T-helper 2 cell treated with Interferon-gamma antibody and Interleukin-4, amounts not matched to agents 5 μg/mL and 100 μg/mL, for 36 hours (primary cell): ENCODE measurements at regions not wholly inside any gene's neighbourhood (a gene's known extent, or its start where the extent isn't known, plus 50 kb on each side); places are given as distances from the start of the nearest gene placed in this dataset.

Experiments
- DNase-seq: peaks from one replicate; pipeline ENCODE4 v3.0.0; 2021; ENCODE audit warnings: low spot score
- H3K27ac Mint-ChIP-seq: one replicate; pipeline ENCODE4 v1.8.0; 2021; ENCODE audit warnings: mild to moderate bottlenecking, mixed read lengths
- H3K27me3 Mint-ChIP-seq: one replicate; pipeline ENCODE4 v1.8.0; 2021; ENCODE audit warnings: low read depth, mixed read lengths
- H3K36me3 Mint-ChIP-seq: one replicate; pipeline ENCODE4 v1.8.0; 2021; ENCODE audit warnings: low read depth, mixed read lengths
- H3K4me1 Mint-ChIP-seq: one replicate; pipeline ENCODE4 v1.8.0; 2021; ENCODE audit warnings: low read depth, mixed read lengths
- H3K4me3 Mint-ChIP-seq: one replicate; pipeline ENCODE4 v1.8.0; 2022; ENCODE audit warnings: mild to moderate bottlenecking, moderate library complexity, mixed read lengths
- H3K9me3 Mint-ChIP-seq: one replicate; pipeline ENCODE4 v1.8.0; 2021; ENCODE audit warnings: mixed read lengths

DNA sequence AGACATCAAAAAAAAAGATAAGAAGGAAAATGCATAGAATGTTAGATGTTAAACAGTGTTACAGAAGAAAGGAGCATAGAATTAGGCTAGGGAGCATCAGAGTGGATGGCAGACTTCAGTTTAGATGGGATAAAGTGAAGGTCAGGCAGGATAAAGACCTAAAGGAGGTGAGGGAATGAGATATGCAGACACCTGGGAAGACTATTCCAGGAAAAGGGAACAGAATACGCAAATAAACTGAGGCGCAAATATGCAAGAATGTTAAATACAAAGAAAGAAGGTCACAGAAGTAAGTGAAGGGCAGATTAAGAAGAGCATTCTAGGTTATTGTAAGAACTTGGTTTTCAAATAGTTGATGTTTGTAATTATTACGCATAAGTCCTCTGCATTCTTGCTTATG is 116.3 kb upstream of the REG3A start:
- peaks cover 35% of the 10 kb centered on the region for H3K9me3 Mint-ChIP-seq
- no peak overlapping the region for H3K27ac Mint-ChIP-seq
- no peak overlapping the region for H3K4me3 Mint-ChIP-seq
- H3K4me1 Mint-ChIP-seq = no peaks in the 10 kb centered on the region
- H3K27me3 Mint-ChIP-seq = no peaks in the 10 kb centered on the region
- no peak for DNase-seq
- H3K36me3 Mint-ChIP-seq = no peaks in the 10 kb centered on the region

DNA sequence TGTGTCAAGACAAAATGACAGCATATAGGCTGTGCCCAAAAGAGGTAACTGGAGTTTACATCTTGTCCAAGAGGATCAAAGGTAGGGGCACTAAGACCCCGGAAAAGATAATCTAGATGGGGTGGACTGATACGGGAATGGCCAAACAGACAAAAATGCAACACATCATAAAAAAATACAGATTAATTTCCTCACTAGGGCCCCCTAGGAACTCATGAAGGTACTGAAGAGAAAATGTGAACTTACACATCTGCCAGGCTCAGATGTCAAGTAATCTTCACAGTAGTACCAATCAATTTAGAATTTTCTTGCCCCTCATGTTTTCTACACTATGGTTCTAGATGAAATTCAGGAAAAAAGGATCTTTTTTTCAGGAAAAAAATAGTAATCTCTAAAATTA is 115.6 kb upstream of the REG3A start:
- no peak overlapping the region for H3K27ac Mint-ChIP-seq
- no peaks in the 10 kb centered on the region for H3K4me1 Mint-ChIP-seq
- H3K27me3 Mint-ChIP-seq = no peaks in the 10 kb centered on the region
- DNase-seq = no peak
- peaks cover 41% of the 10 kb centered on the region for H3K9me3 Mint-ChIP-seq
- no peaks in the 10 kb centered on the region for H3K36me3 Mint-ChIP-seq
- no peak overlapping the region for H3K4me3 Mint-ChIP-seq

DNA sequence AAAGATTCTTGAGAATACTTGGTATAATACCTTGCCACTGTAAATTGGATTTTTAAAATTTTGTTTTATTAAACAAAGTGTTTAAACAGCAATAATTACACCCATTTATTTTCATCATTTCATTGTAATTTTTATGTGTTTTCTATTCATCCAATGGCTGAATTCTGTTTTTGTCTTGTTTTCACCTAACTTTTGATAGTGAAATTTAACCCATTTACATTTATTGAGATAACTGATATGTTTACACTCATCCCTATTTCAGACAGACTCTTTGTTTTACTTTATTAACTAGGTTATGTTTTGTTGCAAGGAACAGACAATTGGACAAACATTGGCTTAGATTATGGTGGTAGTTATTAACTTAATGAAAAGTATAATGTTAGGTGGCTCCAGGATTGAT is 113.1 kb upstream of the REG3A start:
- no peak overlapping the region for H3K4me3 Mint-ChIP-seq
- no peak for DNase-seq
- H3K27me3 Mint-ChIP-seq = no peaks in the 10 kb centered on the region
- H3K27ac Mint-ChIP-seq = no peak overlapping the region
- no peaks in the 10 kb centered on the region for H3K4me1 Mint-ChIP-seq
- H3K9me3 Mint-ChIP-seq = peaks cover 41% of the 10 kb centered on the region
- H3K36me3 Mint-ChIP-seq = no peaks in the 10 kb centered on the region

DNA sequence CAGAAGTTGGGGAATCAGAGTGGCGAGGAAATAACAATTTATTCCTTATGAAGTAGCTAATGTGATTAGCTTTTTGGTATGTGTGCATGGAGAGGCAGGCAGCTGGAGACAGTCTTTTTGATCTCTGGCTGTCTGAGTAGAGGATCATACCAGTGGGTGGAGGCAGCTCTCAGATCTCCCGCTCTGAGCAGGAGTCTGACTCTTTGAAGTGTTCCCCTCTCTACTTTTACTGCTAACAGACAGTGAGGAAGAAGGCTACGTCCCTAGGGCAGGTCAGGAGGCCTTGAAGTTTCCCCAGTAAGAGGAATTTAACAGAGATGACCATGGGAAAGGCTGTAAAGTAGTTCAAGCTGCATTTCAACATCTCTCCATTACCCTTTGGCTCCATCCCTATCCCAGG is 111.9 kb upstream of the REG3A start:
- Mint-ChIP-seq H3K4me3 (no peak overlapping the region), H3K36me3 (no peaks in the 10 kb centered on the region), H3K27ac (no peak overlapping the region), H3K27me3 (no peaks in the 10 kb centered on the region), H3K9me3 (peaks cover 38% of the 10 kb centered on the region), H3K4me1 (no peaks in the 10 kb centered on the region)
- DNase-seq = no peak

DNA sequence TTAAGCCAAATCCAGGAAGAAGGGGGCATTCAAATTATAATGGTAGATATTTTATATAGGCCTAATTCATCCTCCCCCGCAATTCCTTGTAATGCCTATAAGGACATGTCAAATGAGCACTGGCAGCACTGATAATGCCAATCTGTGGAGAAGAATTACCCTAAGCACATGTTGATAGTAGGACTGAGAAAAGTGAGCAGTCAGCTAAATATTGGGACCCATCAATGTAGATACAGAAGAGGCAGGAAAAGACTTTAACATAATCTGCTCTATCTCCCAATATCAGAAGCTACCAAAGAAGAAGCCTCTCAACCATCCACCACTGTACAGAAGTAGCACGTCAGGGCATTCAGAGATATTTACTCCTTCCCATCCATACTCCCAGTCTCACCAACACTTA is 101.3 kb upstream of the REG3A start:
- no peaks in the 10 kb centered on the region for H3K36me3 Mint-ChIP-seq
- no peaks in the 10 kb centered on the region for H3K27me3 Mint-ChIP-seq
- H3K9me3 Mint-ChIP-seq = peaks cover 13% of the 10 kb centered on the region
- H3K4me1 Mint-ChIP-seq = no peaks in the 10 kb centered on the region
- no peak overlapping the region for H3K4me3 Mint-ChIP-seq
- no peak for DNase-seq
- H3K27ac Mint-ChIP-seq = no peak overlapping the region

DNA sequence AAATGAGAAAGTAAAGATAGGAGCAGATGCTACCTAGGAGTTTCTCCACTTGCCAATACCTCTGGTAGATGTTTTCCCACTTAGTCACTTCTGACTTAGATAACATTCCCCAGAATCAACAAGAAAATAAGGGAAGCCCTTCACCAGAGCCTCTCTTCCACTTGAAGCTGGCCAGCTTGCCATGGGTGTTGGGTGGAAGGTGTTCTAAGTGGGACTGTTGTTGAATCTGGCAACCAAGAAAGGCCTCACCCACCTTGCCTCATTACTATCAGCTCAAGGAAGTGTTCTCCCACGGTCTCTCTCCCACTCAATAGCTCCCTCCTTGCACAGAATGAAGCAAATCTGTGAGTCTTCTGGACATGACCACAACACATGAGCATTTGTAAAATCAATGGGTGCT is 100.4 kb upstream of the REG3A start:
- Mint-ChIP-seq H3K36me3 (no peaks in the 10 kb centered on the region), H3K9me3 (peaks cover 13% of the 10 kb centered on the region), H3K4me1 (no peaks in the 10 kb centered on the region), H3K27me3 (no peaks in the 10 kb centered on the region), H3K4me3 (no peak overlapping the region), H3K27ac (no peak overlapping the region)
- DNase-seq = no peak

DNA sequence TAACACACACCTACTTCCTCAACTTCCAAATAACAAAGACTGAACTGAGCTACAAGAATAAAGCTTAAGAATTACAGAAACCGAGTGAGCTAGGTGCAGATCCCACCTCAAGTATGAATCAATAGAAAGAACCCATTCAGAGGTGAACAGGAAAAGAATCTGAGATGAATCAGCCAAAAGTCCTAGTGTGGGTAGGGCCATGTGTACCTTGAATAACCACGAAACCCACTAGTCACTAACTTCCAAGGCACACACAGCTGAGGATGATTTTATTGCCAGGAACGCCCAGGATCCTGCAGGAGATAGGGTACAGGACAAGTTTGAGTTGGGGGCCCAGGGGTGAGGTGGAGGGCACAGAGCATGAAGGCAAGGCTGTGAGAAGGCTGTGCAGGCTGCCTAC is 99.7 kb upstream of the REG3A start:
- Mint-ChIP-seq H3K27me3 (no peaks in the 10 kb centered on the region), H3K4me3 (no peak overlapping the region), H3K27ac (no peak overlapping the region), H3K4me1 (no peaks in the 10 kb centered on the region), H3K9me3 (peaks cover 13% of the 10 kb centered on the region), H3K36me3 (no peaks in the 10 kb centered on the region)
- DNase-seq = no peak

DNA sequence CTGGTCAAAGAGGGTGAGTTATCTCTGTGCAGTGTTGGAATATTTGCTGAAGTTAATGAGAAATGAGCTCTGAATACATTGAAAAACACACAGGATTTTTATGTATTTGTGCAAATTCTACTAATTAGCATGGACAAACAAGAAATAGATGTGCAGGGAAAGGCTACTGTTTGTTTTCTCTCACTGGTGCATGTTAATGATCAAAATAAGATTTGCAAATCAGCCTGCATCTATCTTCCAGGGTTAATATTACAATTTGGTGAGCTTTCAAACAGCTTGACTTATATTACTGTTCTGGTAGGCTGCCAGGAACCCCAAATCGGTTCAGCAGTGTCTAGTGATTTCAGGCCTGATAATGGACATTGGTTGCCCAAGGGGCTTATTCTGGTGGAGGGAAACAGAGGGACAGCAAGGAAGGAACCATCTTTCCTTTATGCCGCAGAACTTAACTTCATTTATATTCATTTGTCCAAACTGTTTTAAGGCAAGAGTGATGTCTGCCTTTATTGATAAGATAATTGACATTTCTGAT is 93.8 kb upstream of the REG3A start:
- Mint-ChIP-seq H3K36me3 (no peaks in the 10 kb centered on the region), H3K4me1 (no peaks in the 10 kb centered on the region), H3K27me3 (no peaks in the 10 kb centered on the region), H3K4me3 (no peak overlapping the region), H3K27ac (no peak overlapping the region), H3K9me3 (peaks cover 2% of the 10 kb centered on the region)
- DNase-seq = no peak

DNA sequence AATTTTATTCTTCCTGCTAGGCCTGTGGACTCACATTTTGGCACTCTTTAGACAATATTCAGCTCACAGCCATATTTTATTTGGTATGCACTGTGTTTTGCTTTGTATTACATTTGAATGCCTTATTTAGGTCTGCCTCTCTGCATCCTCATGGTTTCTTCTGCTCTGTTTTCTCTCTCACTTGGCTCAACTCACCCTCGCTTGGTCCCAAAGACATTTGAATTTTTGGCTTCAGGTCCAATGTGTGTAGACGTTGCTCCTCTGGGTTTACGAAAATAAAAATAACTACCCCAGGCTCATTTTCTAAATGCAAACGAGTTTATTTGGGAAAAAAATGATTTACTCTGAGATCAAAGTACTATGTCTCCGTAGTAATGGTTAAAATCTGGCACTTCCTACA is 91.1 kb upstream of the REG3A start:
- no peak for DNase-seq

DNA sequence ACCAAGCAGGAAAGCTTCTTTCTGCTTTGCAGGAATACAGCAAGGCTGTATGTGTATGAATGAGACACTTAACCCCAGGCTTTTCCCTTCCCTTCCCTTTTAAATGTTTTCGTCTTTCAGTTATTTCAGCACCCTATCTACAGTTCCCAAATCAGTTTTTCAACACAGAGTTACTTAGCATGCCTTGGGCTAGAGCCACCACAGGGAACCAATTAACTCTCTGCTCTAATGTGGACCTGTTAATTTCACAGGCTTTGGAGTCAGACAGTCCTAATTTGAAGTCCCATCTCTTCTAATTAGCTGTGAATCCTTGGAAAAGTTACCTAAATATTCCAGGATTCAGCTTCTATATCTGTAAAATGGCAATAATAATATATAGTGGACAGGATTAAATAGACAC is 89.2 kb upstream of the REG3A start:
- peaks cover 4% of the 10 kb centered on the region for H3K9me3 Mint-ChIP-seq
- H3K4me3 Mint-ChIP-seq = no peak overlapping the region
- H3K27me3 Mint-ChIP-seq = no peaks in the 10 kb centered on the region
- no peak overlapping the region for H3K27ac Mint-ChIP-seq
- no peaks in the 10 kb centered on the region for H3K36me3 Mint-ChIP-seq
- no peaks in the 10 kb centered on the region for H3K4me1 Mint-ChIP-seq
- no peak for DNase-seq

More for the DNA sequence above, 91.1 kb upstream of the REG3A start:
- Mint-ChIP-seq H3K27me3 (no peaks in the 10 kb centered on the region), H3K4me3 (no peak overlapping the region), H3K27ac (no peak overlapping the region), H3K4me1 (no peaks in the 10 kb centered on the region), H3K36me3 (no peaks in the 10 kb centered on the region), H3K9me3 (peaks cover 4% of the 10 kb centered on the region)

DNA sequence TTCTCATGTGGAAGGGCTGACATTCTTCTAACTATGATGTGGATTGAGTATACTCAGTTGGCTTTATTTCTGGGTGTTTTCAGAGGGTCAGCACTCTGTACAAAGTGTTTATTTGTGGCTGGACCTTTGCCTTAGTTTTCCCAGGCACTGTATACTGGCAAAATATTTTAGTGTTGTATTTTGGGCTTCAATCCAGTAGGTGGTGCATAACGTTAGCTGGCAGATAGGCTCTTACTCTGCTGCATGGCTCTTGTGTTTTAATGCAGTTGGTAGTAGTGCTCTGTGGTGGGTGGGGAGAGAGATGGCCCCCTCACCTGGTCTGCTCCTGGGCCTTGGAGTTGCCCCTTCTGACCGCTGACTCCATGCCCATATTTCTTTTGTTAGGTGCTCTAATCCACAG is 75.6 kb upstream of the REG3A start:
- no peaks in the 10 kb centered on the region for H3K4me1 Mint-ChIP-seq
- no peak overlapping the region for H3K4me3 Mint-ChIP-seq
- H3K9me3 Mint-ChIP-seq = peaks cover under 1% of the 10 kb centered on the region
- no peak overlapping the region for H3K27ac Mint-ChIP-seq
- no peaks in the 10 kb centered on the region for H3K36me3 Mint-ChIP-seq
- DNase-seq = no peak
- H3K27me3 Mint-ChIP-seq = no peaks in the 10 kb centered on the region

DNA sequence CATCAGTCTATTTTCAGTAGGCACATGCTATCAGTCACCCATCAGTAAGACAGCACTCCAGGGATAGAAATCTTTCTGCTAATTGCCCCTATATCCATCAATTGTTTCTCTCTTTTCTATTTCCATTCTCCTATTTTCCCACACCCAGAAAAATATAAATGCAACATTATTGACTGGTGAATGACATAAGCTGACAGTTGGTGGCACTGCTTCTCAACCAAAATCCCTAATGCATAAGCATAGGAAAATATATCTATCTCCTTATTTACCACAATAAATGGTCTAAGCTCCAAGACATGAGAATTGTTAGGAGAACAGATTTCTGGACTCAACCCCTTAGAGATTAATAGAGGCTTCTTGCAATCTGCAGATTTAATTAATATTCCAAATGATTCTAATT is 64.0 kb upstream of the REG3A start:
- DNase-seq = no peak
- H3K27ac Mint-ChIP-seq = no peak overlapping the region
- H3K9me3 Mint-ChIP-seq = no peaks in the 10 kb centered on the region
- H3K4me3 Mint-ChIP-seq = no peak overlapping the region
- no peaks in the 10 kb centered on the region for H3K27me3 Mint-ChIP-seq
- H3K36me3 Mint-ChIP-seq = no peaks in the 10 kb centered on the region
- no peaks in the 10 kb centered on the region for H3K4me1 Mint-ChIP-seq

DNA sequence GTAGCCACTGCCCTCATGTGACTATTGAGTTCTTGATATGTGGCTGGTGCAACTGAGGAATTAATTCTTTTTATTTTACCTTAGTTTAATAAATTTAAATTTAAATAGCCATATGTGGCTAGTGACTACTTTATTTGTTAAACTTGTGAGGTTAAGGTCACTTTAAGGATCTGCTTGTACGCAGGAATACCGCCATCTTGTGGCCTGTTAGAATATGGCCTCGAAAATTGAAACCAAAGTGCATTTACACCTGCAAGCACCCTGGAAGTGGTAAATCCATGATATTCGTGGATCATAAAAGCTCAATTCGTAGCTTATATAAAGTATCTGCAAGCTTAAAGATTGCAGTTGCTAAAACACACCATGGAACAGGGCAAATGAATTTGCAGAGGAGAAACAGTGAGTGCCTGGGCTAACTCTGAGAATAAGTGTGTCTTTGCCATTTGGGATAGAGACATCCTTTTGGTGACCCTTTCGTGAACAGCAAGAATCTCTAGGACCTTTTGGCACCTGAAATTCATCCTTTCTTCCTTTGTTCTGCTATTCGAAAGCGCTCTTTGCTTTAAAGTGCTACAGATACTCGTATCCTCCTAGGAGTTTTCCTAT is 59.9 kb upstream of the REG3A start:
- no peak overlapping the region for H3K27ac Mint-ChIP-seq
- DNase-seq = no peak

DNA sequence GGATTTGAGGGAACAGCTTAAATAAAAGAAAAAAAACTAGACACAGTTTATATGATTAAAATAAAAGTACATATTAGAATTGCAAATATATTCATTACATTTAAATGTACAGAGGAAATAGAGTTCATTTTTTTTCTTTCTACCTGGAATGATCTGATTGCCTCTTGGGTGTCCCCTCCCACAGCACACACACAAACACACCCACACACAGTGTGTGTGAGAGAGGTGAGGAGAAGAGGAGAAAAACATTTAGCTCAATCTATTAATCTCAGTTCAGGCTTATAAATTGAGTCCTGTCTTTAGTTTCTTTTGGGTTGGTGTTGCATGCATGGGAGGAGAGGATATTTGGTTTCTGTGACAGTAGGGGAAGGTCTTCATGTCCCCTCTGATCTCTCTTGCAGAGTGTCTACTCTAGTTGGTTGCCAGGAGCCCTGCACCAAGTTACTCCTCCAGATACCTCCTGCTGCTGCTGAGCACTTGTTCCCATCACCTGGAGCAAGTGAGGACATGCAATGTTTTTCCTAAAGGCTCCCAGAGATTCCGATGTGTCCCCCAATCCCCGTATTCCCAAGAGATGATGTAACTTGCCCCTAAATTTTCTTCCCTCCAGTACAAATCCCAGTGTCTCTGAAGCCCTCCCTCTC is 50.8 kb upstream of the REG3A start:
- no peak for DNase-seq
- H3K4me3 Mint-ChIP-seq = no peak overlapping the region
- no peaks in the 10 kb centered on the region for H3K36me3 Mint-ChIP-seq
- no peak overlapping the region for H3K27ac Mint-ChIP-seq
- no peaks in the 10 kb centered on the region for H3K9me3 Mint-ChIP-seq
- H3K4me1 Mint-ChIP-seq = no peaks in the 10 kb centered on the region
- no peaks in the 10 kb centered on the region for H3K27me3 Mint-ChIP-seq

More for the DNA sequence above, 59.9 kb upstream of the REG3A start:
- Mint-ChIP-seq H3K9me3 (no peaks in the 10 kb centered on the region), H3K36me3 (no peaks in the 10 kb centered on the region), H3K4me1 (no peaks in the 10 kb centered on the region), H3K4me3 (no peak overlapping the region), H3K27me3 (no peaks in the 10 kb centered on the region)
